ENCODE measurements at regions not wholly inside any gene's neighbourhood (a gene's known extent, or its start where the extent isn't known, plus 50 kb on each side); places are given as distances from the start of the nearest gene placed in this dataset.

DNA sequence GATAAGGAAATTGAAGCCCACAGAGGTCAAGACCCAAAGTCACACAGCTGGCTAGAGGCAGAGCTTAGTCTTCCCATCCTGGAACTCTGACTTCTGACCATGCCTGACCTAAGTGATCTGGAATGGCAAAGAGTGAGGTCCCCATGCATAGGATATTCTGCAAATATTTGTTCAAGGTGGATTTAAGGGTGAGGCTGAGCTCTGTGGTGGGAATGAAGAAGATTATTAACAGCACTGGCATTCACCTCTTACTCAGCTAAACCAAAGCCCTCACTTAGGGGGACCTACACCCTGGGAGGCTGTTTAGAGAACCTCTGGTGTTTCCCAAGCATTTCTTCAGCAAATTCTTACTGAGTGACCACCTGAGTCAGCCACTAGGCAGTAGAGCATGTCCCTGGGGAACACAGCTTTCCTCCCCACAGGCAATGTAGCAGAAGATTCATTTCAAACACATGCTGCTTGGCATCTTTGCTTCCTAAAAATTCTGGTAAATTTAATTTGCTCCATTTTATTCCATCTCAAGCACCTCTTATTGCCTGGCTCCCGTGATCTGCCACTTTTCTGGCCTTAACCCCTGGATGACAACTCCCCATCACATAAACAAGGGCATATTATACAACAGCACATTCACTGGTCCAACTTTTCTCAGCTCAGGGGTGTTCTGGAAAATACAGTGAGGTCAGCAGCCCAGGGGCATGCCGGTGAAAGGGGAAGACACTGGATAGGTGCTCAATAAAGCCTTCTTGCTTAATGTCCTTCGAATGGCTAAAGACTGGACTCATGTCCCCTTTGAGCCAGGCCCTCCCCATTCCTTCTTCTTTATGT, 176.0 kb downstream of the ABHD5 start:
- DNase-seq (ENCODE audit: low read depth), result no peak

DNA sequence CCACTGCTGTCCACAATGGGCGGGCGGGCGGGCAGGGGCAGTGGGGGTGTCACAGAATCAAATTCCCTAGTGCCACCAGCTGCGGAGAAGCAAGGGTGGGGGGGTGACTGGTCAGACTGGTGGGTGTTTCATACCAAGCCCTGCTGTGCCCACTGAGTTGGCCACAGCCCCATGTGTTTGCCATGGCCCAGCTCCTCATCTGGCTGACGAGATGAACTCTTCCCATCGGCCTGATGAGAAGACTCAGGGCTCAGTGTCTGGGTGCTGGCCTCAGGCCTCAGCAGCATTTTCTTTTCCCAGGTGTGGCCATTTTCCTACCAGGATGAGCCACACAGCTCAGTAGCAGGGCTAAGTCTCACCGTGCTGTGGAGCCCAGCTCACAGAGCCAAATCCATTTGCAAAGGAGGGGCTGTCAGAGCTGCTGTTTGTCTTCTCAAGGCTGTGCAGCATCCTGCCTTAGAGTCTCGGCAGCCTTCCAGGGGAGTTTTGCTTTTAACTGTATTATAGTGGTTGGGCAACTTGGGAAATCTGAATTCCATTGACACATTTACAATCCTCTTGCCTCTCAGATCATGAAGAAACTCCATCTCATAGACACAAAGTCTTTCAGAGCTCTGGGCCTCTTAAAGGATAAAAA, 176.8 kb downstream of the ABHD5 start:
- DNase-seq (ENCODE audit: low read depth), result no peak

DNA sequence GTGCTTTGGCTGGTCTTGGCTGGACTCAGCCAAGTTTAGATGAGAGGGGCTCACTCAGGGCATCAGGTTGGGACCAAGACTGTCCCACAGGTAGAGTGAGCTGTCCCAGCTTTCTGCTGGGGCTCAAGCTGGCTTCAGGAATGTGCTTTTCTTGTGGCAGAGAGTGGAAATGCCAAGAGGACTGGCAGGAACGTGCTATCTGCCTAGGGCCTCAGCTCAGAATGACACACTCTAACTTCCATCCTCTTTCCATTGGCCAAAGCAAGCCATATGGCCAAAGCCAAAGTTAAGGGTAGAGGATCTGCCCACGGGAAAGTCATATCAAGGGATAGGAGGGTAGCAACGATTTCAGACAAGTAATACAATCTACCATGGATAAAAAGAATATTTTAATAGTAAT, 178.8 kb downstream of the ABHD5 start:
- DNase-seq (ENCODE audit: low read depth), result no peak

DNA sequence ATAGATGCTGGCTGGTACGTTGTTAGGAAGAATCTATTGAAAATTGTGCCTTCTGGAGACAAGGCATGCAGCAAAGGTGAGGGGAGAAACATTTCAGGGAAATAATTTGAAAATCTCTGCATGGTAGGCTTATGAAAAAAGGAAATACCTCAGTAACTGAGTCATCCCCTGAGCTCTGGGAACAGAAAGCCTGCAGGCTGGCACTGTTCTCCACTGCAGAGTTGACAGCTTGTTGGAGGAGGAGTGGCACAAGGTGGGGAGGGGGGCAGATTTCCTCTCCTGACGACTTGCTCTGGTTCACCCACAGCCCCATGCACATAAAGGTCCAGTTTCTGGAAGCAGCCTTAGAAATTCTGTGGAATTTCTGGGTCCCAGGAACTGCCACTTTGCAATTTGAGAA, 179.4 kb downstream of the ABHD5 start:
- DNase-seq (ENCODE audit: low read depth), result no peak

DNA sequence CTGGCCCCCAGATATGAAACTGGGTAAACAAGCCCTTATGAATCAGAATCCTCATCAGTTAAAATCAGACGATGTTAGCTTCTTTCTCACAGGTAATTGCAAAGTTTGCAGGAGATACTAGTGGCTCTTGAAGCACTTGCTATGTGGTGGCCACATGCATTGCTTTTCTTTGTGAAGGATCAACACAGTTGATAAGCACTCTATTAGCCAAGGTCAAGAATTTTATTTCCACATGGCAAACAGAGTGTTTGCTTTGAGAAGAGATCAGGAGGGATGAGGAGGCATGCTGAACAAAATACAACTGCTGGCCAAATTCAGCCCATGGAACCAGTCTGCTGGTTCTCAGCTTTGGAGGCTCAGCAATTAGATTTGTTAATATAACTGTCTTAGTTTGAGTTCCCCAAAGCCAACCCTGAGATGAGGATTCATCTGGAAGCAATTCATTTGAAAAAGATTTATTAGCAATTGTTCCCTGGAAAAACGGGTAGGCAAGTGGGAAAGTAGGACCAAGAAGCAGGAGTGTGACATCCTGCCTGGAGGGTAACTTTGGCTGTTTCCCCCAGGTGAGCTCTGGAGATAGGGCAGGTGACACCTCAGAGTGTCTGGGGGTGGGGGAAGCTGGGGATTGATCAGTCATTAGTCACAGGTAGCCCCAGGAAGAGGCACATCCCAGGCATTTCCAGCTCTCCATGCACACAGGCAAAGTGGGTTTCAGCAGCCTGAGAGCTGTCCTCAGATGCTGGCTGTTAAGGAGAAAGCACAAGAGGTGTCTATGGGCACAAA, 180.3 kb downstream of the ABHD5 start:
- no peak for DNase-seq (ENCODE audit: low read depth)

DNA sequence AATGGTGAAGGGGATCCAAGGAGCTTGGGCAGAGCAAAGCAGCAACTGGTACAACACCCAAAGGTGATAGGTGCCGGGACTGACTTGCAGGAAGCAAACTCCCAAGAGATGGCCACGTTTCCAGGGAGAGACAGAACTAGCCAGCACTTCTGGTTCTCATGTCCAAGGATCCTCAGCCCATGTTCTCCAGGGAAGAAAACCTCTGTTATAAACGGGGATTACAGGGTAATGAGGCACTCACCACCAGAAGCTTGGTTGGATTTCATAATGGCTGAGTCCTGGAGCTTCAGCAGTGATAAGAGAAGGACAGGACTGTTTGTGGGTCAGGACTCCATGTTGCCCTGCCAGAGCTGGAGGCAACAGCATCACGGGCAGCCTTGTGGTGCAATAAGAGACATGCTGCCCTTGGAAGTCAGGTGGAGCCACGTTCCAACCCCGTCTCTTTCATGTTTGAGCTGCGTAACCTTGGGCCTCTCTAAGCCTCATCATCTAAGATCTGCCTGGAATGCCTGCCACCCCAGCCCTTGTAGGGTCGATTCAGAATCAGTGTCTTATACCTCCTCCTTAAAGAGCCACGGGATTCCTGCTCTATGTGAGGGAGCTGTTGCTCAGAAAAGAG, 181.0 kb downstream of the ABHD5 start:
- DNase-seq (ENCODE audit: low read depth), result no peak

DNA sequence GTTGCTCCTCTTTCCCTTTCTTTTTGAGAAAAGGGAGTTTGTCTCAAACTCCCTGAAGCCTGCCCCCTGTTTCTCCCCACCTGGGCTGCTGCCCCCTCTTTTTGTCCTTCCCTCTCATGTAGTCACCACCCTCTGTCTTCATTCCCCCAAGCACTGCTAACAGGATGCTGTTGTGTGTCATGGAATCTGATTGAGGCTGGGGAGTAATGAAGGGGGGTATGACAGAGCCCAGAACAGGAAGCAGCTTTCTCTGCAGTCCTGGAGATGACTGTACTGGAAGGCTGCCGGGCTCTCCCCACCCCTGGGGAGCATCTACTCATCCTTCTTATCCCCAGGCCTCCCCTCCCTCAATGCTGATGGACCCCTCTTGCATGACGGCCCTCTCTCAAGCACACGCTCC, 181.6 kb downstream of the ABHD5 start:
- no peak for DNase-seq (ENCODE audit: low read depth)

DNA sequence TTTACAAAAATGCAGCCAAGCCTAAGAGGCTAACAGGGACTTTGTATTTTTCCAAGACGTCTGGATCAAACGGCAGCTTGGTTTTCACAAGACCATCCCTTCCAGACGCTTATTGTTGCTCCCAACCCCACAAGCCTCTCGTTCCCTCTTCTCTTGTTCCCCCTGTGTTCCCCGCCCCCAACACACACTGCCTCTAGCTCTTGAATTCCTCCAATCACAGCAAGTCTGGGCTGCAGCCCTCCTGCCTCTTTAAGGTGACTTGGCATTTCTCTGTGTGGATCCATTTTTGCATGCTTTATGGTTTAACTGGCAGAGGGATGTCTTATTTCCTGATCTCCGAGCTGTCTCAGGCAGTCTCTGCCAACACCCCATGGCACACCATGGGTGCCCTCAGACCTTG, 182.2 kb downstream of the ABHD5 start:
- no peak for DNase-seq (ENCODE audit: low read depth)

DNA sequence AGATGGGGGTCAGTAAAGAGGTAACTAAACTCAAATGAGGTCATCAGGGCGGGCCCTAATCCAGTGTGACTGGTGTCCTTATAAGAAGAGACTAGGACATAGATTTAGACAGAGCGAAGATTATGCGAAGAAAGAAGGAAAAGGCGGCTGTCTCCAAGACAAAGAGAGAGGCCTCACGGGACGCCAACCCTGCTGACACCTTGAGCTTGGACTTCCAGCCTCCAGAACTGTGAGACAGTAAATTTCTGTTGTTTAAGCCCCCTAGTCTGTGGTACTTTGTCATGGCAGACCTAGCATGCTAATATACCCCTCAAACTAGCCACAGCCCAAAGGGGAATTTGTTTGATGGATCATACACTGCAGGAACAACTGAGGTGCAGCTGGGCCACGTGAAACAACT, 183.0 kb downstream of the ABHD5 start:
- DNase-seq (ENCODE audit: low read depth), result no peak

DNA sequence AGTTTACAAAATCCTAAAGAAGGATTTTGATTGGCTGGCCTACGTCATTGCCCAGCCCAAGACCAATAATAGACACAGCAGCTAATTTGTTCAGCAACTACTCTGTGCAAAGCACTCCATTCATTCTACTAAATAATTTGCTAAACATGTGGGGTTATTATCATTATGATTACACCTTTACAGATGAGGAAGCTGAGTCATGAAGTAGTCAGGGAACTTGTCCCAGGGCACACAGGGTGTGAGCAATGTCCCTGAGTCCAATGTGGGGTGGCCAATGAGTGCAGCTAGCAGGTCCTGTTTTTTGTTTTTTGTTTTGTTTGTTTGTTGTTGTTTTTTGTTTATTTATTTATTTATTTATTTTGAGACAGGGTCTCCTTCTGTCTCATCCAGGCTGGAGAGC, 183.6 kb downstream of the ABHD5 start:
- DNase-seq (ENCODE audit: low read depth), result no peak

DNA sequence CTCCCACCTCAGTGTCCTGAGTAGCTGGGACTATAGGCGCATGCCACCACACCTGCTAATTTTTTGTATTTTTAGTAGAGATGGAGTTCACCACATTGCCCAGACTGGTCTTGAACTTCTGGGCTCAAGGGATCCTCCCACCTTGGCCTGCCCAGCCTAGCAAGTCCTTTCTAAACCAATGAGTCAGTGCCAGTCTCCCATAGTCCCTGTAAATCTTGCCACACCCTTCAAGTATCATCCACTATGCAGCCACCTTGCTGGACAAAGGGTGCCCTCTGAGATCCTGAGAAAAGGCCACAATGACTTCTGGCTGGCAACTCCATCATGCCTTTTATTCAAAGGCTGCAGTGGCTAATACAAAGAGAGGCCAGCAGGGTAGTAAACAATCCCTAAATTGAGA, 184.0 kb downstream of the ABHD5 start:
- DNase-seq (ENCODE audit: low read depth), result no peak

DNA sequence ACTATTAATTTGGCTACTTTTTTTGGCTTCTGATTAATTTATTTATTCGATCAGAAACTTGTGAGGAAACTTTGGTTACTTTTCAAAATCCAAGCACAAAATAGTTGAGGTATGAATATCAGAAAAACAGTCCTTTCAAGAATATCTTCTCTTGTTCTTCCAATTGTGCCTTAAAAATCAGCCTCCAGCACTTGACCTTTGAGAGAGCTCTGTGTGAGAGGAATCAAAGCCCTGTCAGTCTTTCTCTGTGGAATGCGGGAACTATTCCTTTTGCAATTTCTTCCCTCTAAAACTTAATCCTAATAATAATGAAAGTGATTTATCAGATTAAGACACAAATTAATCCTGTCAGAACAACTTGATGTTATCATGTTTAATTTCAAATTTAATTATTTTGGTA, 185.9 kb downstream of the ABHD5 start:
- no peak for DNase-seq (ENCODE audit: low read depth)

DNA sequence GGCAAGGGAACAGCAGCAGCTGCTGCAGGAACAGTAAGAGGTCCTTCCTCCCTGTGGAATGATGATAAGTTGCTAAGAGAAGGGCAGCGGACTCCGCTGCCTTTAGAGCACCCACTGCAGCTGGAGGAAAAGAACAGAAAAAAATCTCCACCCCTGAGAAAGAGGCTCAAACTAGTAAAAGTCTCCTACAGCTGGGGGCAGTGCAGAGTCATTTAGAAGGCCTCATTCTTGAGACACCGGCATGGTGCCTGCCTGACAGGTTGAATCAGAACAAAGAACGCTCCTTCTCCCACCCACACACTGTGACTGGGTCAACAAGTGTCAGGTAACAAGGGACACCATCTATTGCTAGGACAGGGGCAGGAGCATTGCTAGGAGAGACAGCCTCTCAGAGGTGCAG, 188.4 kb downstream of the ABHD5 start:
- DNase-seq (ENCODE audit: low read depth), result no peak

DNA sequence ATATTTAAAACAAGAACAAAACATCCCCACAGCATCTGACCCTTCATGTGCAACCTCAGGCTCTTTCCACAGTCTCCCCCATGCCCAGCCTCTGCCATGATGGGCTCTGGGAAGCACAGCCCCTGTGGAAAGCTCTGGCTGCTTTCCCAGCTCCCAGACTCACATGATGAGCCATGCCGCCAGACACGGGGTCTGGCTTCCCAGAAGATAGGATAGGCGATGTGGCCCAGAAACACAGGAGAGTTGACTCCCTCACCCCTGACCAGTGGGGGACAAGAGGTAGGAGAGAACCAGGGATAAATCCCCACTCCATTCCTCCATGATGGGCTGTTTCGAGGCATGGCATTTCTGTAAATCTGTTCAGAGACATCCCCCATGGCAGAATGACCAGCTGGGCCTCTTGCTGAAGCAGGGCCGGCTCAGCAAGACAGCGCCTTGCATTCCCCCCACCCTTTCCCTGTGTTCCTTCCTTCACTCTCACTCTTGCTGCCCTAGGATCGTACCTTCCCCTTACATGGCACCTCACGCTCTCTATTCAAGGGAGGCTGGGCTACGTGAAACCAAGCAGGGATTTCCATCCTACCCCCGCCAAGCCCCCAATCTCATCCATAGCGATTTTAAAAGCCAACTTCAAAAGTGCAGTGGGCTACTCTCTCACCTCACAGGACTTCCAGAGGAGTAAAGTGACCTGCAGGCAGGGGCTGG, 192.4 kb downstream of the ABHD5 start:
- DNase-seq (ENCODE audit: low read depth), result no peak

DNA sequence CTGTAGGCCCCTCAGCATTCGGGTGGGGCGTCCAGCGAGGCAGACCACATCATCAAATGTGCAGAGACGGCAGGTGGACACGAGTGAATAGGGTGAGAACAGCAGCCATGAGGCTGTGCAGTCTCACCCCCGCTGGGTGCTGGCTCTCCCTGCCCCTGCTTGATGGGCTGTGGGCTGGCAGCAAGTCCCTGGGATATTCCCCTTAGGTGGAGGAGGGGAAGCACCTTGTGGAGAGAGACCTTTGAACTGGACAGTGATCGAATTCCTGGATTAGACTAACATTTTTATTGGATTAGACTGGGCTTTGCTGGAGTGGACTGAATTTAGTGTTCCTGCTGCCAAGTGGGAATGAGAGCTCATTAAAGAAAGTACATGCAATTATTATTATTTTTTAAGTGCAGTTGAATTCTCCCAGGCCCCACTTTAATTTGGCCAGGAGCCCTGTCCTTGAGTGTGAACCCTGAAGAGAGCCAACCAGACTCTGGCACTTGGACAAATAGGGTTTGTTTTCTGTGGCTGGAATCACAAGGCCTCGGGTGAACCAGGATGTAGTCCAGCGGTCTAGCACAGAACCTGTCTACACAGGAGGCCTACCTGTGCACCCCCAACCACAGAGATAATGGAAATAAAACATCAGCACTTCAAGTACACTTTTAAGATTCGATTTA, 193.1 kb downstream of the ABHD5 start:
- DNase-seq (ENCODE audit: low read depth), result no peak

DNA sequence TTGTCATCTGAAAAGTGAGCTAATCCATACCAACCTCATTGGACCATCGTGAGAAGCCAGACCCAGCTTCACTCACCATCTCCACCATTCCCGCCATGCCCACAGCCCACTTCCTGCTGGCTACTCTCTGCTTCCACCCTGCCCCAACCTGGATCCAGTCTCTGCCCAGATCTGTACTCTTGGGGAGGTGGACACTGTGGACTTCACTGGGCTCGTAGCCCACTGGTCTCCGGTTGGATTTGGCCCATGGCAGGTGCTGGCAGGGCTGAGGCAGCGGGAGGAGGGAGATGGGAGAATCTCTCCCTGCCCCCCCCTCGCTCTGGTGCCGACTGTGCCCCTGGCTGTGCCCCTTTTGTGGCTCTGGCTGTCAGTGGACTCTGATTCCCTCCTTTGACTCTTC, 193.8 kb downstream of the ABHD5 start:
- no peak for DNase-seq (ENCODE audit: low read depth)

DNA sequence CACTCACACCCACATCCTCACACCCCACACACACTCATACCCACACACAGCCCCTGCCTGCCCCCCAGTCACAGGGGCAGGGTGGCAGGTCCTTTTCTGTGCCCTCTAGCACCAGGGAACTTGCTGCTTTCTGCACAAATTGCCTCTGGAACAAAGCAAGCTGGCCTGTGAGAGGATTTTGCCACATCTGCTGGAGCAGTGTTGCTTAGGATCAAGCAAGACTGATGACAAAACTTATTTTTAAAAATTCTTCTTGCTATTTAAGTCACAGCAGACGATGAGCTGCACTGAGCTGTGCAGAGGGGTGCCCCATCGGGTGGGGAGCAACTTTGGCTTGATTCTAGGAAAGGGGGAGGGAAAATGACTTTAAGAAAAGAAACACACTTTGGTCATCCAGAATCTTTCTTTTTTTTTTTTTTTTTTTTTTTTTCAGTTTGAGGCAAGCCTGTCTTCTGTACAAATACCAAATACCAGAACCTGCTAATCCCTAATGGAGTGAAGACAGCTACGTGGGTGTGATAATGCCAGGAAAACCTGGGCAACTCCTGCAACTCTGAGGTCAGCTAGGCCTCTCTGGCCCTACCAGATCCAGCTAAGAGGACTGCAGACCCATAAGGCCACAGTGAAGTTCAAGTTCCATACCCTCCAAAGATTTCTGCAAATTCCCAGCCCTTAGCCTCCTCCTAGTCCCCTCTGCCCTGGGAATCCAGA, 195.3 kb downstream of the ABHD5 start:
- DNase-seq (ENCODE audit: low read depth), result no peak

DNA sequence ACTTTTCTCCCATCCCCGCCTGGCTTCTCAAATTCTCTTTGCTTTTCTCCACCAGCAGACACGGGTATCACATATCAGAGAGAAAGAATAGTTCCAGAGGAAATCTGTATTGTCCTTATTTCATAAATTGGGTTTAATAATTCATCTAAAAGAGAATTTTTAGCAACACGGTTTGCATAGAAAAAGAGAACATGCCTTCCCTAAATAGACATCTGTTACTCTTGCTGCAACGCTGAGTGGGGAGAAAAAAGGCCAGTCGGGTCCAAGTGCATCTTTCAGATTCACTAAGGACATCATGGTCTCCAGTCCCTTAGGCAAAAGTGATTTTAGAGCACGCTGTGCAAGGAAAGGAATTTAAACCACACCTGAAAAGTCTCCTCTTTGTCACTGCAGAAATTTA, 201.3 kb downstream of the ABHD5 start:
- no peak for DNase-seq (ENCODE audit: low read depth)

DNA sequence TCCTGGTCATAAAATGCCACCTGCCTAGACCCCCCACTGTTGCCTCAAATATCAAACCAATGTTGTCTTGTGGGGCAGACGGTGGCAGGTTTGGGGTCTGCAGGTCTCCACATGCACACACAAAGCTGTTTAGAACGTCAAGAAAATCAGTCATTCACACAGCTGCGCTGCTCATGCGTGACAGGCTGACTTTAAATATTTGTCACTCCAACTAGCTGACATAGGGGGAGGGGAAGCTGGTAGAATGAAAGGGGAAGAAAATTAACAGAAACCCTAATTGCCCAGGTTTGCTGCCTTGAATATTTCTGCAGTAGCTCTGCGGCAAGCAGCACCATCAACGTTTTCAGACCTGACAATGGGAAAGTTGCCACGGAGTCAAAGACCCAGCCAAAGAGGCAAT, 201.8 kb downstream of the ABHD5 start:
- no peak for DNase-seq (ENCODE audit: low read depth)

DNA sequence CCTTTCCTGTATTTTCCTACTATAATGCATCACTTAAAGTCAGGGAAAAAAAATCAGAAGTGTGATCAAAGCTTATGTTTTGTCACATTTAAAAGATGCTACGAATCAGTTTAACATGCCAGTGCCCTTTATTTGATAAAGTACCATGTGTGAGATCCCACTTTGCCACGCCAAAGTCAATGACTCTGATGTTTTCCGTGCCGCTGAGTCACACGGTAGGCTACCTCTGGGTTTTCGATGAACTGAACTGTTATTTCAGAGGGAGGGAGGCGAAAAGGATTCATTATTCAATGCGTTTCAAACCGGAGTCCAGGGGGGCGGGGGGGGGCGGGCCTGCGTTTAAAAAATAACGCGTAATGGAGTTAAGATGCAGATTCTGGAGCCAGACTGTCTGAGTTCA, 203.0 kb downstream of the ABHD5 start:
- DNase-seq (ENCODE audit: low read depth), result no peak
